ENCODE measurements at regions not wholly inside any gene's neighbourhood (a gene's known extent, or its start where the extent isn't known, plus 50 kb on each side); places are given as distances from the start of the nearest gene placed in this dataset.

- Mint-ChIP-seq H3K36me3 (ENCODE audit: insufficient read depth in 2 of 2) (no peaks in the 10 kb centered on the region), H3K9me3 (peaks cover 2 to 11% of the 10 kb centered on the region in 2 donors), H3K27ac (no peak overlapping the region), H3K4me1 (ENCODE audit: low read depth) (no peaks in the 10 kb centered on the region), H3K27me3 (ENCODE audit: low read depth) (no peaks in the 10 kb centered on the region), H3K4me3 (no peak overlapping the region)
- DNase-seq (no peak), ATAC-seq (replicated peaks in 1 of 2) (no peak)
Observed at GRCh38 chr13:53336441-53337160, 308.0 kb downstream of the OLFM4 start.

GRCh38 chr13:53338760-53339159 is 310.1 kb downstream of the OLFM4 start:
- Mint-ChIP-seq H3K9me3 (peaks cover 4 to 12% of the 10 kb centered on the region in 2 donors), H3K4me3 (no peak overlapping the region), H3K27me3 (ENCODE audit: low read depth) (no peaks in the 10 kb centered on the region), H3K36me3 (ENCODE audit: insufficient read depth in 2 of 2) (no peaks in the 10 kb centered on the region), H3K4me1 (ENCODE audit: low read depth) (no peaks in the 10 kb centered on the region), H3K27ac (no peak overlapping the region)
- DNase-seq (no peak), ATAC-seq (replicated peaks in 1 of 2) (no peak)

- no peaks in the 10 kb centered on the region for H3K27me3 Mint-ChIP-seq (ENCODE audit: low read depth)
- peaks cover 4 to 11% of the 10 kb centered on the region in 2 donors for H3K9me3 Mint-ChIP-seq
- H3K36me3 Mint-ChIP-seq (ENCODE audit: insufficient read depth in 2 of 2), result no peaks in the 10 kb centered on the region
- DNase-seq, result no peak
- ATAC-seq (replicated peaks in 1 of 2), result peak in 1 of 2 donors; percentile 53
- no peaks in the 10 kb centered on the region for H3K4me1 Mint-ChIP-seq (ENCODE audit: low read depth)
- no peak overlapping the region for H3K27ac Mint-ChIP-seq
- H3K4me3 Mint-ChIP-seq, result no peak overlapping the region
Observed at GRCh38 chr13:53340505-53341143, 312.0 kb downstream of the OLFM4 start.

- H3K27me3 Mint-ChIP-seq (ENCODE audit: low read depth), result no peaks in the 10 kb centered on the region
- H3K4me1 Mint-ChIP-seq (ENCODE audit: low read depth), result no peaks in the 10 kb centered on the region
- ATAC-seq (replicated peaks in 1 of 2) (no peak), DNase-seq (no peak)
- no peaks in the 10 kb centered on the region for H3K36me3 Mint-ChIP-seq (ENCODE audit: insufficient read depth in 2 of 2)
- H3K9me3 Mint-ChIP-seq, result peaks cover 4 to 10% of the 10 kb centered on the region in 2 donors
- H3K27ac Mint-ChIP-seq, result no peak overlapping the region
- no peak overlapping the region for H3K4me3 Mint-ChIP-seq
Observed at GRCh38 chr13:53341144-53341510, 312.5 kb downstream of the OLFM4 start.

GRCh38 chr13:53342623-53343360 is 314.2 kb downstream of the OLFM4 start:
- ATAC-seq (replicated peaks in 1 of 2) (no peak), DNase-seq (no peak)
- H3K36me3 Mint-ChIP-seq (ENCODE audit: insufficient read depth in 2 of 2), result no peaks in the 10 kb centered on the region
- H3K9me3 Mint-ChIP-seq, result peaks cover 4 to 10% of the 10 kb centered on the region in 2 donors
- H3K4me1 Mint-ChIP-seq (ENCODE audit: low read depth), result no peaks in the 10 kb centered on the region
- no peak overlapping the region for H3K27ac Mint-ChIP-seq
- no peaks in the 10 kb centered on the region for H3K27me3 Mint-ChIP-seq (ENCODE audit: low read depth)
- no peak overlapping the region for H3K4me3 Mint-ChIP-seq

GRCh38 chr13:53343361-53343744 is 314.7 kb downstream of the OLFM4 start:
- DNase-seq (no peak), ATAC-seq (replicated peaks in 1 of 2) (no peak)
- Mint-ChIP-seq H3K27ac (no peak overlapping the region), H3K9me3 (peaks cover 4 to 10% of the 10 kb centered on the region in 2 donors), H3K36me3 (ENCODE audit: insufficient read depth in 2 of 2) (no peaks in the 10 kb centered on the region), H3K27me3 (ENCODE audit: low read depth) (no peaks in the 10 kb centered on the region), H3K4me1 (ENCODE audit: low read depth) (no peaks in the 10 kb centered on the region), H3K4me3 (no peak overlapping the region)

GRCh38 chr13:53351021-53351420 is 322.4 kb downstream of the OLFM4 start:
- no peak overlapping the region for H3K4me3 Mint-ChIP-seq
- H3K9me3 Mint-ChIP-seq, result peaks cover 6 to 7% of the 10 kb centered on the region in 2 donors

GRCh38 chr13:53357582-53357981 is 329.0 kb downstream of the OLFM4 start:
- Mint-ChIP-seq H3K27me3 (ENCODE audit: low read depth) (no peaks in the 10 kb centered on the region), H3K4me3 (no peak overlapping the region), H3K27ac (no peak overlapping the region), H3K36me3 (ENCODE audit: insufficient read depth in 2 of 2) (no peaks in the 10 kb centered on the region), H3K4me1 (ENCODE audit: low read depth) (no peaks in the 10 kb centered on the region), H3K9me3 (peaks cover 4 to 8% of the 10 kb centered on the region in 2 donors)
- ATAC-seq (replicated peaks in 1 of 2), result no peak
- DNase-seq, result no peak

More at GRCh38 chr13:53351021-53351420, 322.4 kb downstream of the OLFM4 start:
- H3K4me1 Mint-ChIP-seq (ENCODE audit: low read depth), result no peaks in the 10 kb centered on the region
- ATAC-seq (replicated peaks in 1 of 2), result no peak
- no peak for DNase-seq
- H3K27me3 Mint-ChIP-seq (ENCODE audit: low read depth), result no peaks in the 10 kb centered on the region
- no peaks in the 10 kb centered on the region for H3K36me3 Mint-ChIP-seq (ENCODE audit: insufficient read depth in 2 of 2)
- no peak overlapping the region for H3K27ac Mint-ChIP-seq

GRCh38 chr13:53368948-53369347 is 340.3 kb downstream of the OLFM4 start:
- peaks cover 0 to 2% of the 10 kb centered on the region in 2 donors for H3K36me3 Mint-ChIP-seq (ENCODE audit: insufficient read depth in 2 of 2)
- no peak for DNase-seq
- no peak overlapping the region for H3K27ac Mint-ChIP-seq
- H3K4me3 Mint-ChIP-seq, result no peak overlapping the region
- no peaks in the 10 kb centered on the region for H3K27me3 Mint-ChIP-seq (ENCODE audit: low read depth)
- ATAC-seq (replicated peaks in 1 of 2), result no peak
- no peaks in the 10 kb centered on the region for H3K4me1 Mint-ChIP-seq (ENCODE audit: low read depth)
- H3K9me3 Mint-ChIP-seq, result peaks cover 3 to 4% of the 10 kb centered on the region in 2 donors

GRCh38 chr13:53379485-53379884 is 350.9 kb downstream of the OLFM4 start:
- no peak for DNase-seq
- Mint-ChIP-seq H3K4me3 (no peak overlapping the region), H3K9me3 (peaks cover 2% of the 10 kb centered on the region in 2 donors), H3K27me3 (ENCODE audit: low read depth) (no peaks in the 10 kb centered on the region), H3K4me1 (ENCODE audit: low read depth) (no peaks in the 10 kb centered on the region), H3K27ac (no peak overlapping the region), H3K36me3 (ENCODE audit: insufficient read depth in 2 of 2) (no peaks in the 10 kb centered on the region)
- ATAC-seq (replicated peaks in 1 of 2), result no peak

GRCh38 chr13:53382008-53382407 is 353.4 kb downstream of the OLFM4 start:
- Mint-ChIP-seq H3K27ac (no peak overlapping the region), H3K9me3 (peaks cover 2% of the 10 kb centered on the region in 2 donors), H3K36me3 (ENCODE audit: insufficient read depth in 2 of 2) (no peaks in the 10 kb centered on the region), H3K4me3 (no peak overlapping the region), H3K4me1 (ENCODE audit: low read depth) (no peaks in the 10 kb centered on the region), H3K27me3 (ENCODE audit: low read depth) (no peaks in the 10 kb centered on the region)
- ATAC-seq (replicated peaks in 1 of 2) (no peak), DNase-seq (no peak)

- Mint-ChIP-seq H3K4me1 (ENCODE audit: low read depth) (no peaks in the 10 kb centered on the region), H3K36me3 (ENCODE audit: insufficient read depth in 2 of 2) (no peaks in the 10 kb centered on the region), H3K4me3 (no peak overlapping the region), H3K27me3 (ENCODE audit: low read depth) (no peaks in the 10 kb centered on the region), H3K9me3 (peaks cover 0 to 5% of the 10 kb centered on the region in 2 donors), H3K27ac (no peak overlapping the region)
- ATAC-seq (replicated peaks in 1 of 2), result no peak
- no peak for DNase-seq
Observed at GRCh38 chr13:53398051-53398450, 369.4 kb downstream of the OLFM4 start.

- no peak for ATAC-seq (replicated peaks in 1 of 2)
- H3K36me3 Mint-ChIP-seq (ENCODE audit: insufficient read depth in 2 of 2), result no peaks in the 10 kb centered on the region
- peaks cover 0 to 2% of the 10 kb centered on the region in 2 donors for H3K9me3 Mint-ChIP-seq
- H3K4me3 Mint-ChIP-seq, result no peak overlapping the region
- no peak for DNase-seq
- H3K27ac Mint-ChIP-seq, result no peak overlapping the region
- H3K4me1 Mint-ChIP-seq (ENCODE audit: low read depth), result no peaks in the 10 kb centered on the region
- no peaks in the 10 kb centered on the region for H3K27me3 Mint-ChIP-seq (ENCODE audit: low read depth)
Observed at GRCh38 chr13:53405616-53406015, 377.0 kb downstream of the OLFM4 start.

Measured in activated T-cell treated with anti-CD3 and anti-CD28 coated beads, Interleukin-2, amount 50 U/mL, for 72 hours (primary cell).